ENCODE measurements at regions not wholly inside any gene's neighbourhood (a gene's known extent, or its start where the extent isn't known, plus 50 kb on each side); places are given as distances from the start of the nearest gene placed in this dataset.

DNA sequence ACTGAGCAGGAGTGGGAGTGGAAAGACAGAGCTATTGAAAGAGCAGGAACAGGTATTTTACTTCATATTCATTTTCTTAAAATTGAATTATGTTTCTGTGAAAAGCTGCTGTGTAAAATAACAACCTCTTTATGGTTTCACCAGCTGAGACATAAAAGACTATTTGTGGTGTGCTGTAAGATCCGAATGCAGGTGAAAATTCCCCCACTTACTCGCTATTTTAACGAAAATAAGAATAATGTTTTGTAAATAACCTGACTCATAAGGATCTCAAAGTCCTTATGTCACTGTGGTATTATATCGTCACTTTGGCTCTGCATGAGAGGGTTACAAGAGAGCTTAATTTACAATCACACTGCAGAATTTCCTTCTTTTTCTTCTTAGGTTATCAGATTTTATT, 65.3 kb upstream of the NFIB start:
- TF ChIP-seq POLR2A (conservative IDR thresholded peaks at IDR 0.05) = no peak
- no peak for TF ChIP-seq ZNF785 (CRISPR knock-in tag; IDR thresholded peaks at IDR 0.05)
- TF ChIP-seq JUN (IDR thresholded peaks at IDR 0.05; ENCODE audit: borderline replicate concordance, low read depth, low read length) = no peak
- TF ChIP-seq JUN (CRISPR knock-in tag; IDR thresholded peaks at IDR 0.05; ENCODE audit: borderline replicate concordance) = no peak
- no peak for TF ChIP-seq MLX (CRISPR knock-in tag; conservative IDR thresholded peaks at IDR 0.05)

All from K562 (cell line).